HUES6 (cell line): ENCODE measurements at regions not wholly inside any gene's neighbourhood (a gene's known extent, or its start where the extent isn't known, plus 50 kb on each side); places are given as distances from the start of the nearest gene placed in this dataset.

Experiments used
- H3K27ac ChIP-seq: 2 replicates; pipeline ENCODE4 v1.7.0; 2013; ENCODE audit warnings: low read depth, mild to moderate bottlenecking, low read length, inconsistent platforms
- H3K27me3 ChIP-seq: 2 replicates; pipeline ENCODE4 v1.6.1; 2013; ENCODE audit warnings: low read length; ENCODE audit not compliant: control insufficient read depth, insufficient read depth
- H3K36me3 ChIP-seq: 2 replicates; pipeline ENCODE4 v1.6.1; 2013; ENCODE audit warnings: low read length; ENCODE audit not compliant: control insufficient read depth, insufficient read depth
- H3K4me1 ChIP-seq: 2 replicates; pipeline ENCODE4 v1.6.1; 2013; ENCODE audit warnings: low read length; ENCODE audit not compliant: control insufficient read depth, insufficient read depth
- H3K4me3 ChIP-seq: 2 replicates; pipeline ENCODE4 v1.5.1; 2013; ENCODE audit warnings: low read depth, low read length
- H3K9ac ChIP-seq: one replicate; pipeline ENCODE4 v1.6.1; 2013; ENCODE audit warnings: mild to moderate bottlenecking, low read length
- H3K9me3 ChIP-seq: 2 replicates; pipeline ENCODE4 v1.6.1; 2013; ENCODE audit warnings: low read depth, low read length; ENCODE audit not compliant: control insufficient read depth, insufficient read depth

DNA sequence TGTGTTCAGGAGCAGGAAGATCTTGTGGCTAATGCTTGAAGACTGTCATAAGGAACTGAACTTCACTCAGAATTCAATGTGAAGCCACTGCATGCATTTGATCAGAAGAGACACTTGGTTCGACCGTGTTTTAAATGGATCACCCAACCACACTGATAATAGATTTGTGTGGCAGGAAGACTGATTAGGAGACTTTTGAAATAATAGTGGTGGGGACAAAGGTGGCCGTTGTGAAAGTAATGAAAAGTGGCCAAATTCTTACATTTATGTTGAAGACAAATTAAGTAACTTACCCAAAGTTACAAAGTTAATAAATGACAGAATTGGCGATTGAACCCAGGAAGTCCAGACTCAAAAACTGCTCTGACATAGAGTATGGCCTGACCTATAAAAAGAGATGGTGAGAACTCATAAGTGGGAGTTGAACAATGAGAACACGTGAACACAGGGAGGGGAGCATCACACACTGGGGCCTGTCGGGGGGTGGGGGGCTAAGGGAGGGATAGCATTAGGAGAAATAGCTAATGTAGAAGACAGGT, 286.9 kb upstream of the DNAJC19 start:
- Histone ChIP-seq H3K4me1 (no peaks in the 10 kb centered on the region), H3K4me3 (no peak overlapping the region), H3K36me3 (no peaks in the 10 kb centered on the region), H3K9ac (no peak overlapping the region), H3K27ac (no peak overlapping the region), H3K9me3 (no peaks in the 10 kb centered on the region), H3K27me3 (no peaks in the 10 kb centered on the region)

GRCh38 chr3:181274025-181274424, 284.5 kb upstream of the DNAJC19 start:
- no peaks in the 10 kb centered on the region for H3K27me3 ChIP-seq

DNA sequence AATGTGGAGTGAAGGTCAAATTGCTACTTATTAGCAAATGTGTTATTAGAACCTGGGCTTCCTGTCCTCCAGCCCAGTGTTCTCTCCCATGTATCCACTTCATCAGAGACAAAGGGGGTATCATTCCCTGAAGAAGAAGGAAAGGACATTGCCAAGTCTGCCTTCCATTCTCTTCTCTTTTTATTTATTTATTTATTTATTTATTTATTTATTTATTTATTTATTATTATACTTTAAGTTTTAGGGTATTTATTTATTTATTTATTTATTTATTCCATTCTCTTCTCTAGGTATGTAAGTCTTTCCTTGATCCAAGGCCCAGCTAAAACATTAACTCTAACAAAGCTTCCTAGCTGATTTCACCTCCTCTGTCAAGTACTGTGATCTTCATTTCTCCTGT, 277.8 kb upstream of the DNAJC19 start:
- Histone ChIP-seq H3K9me3 (no peaks in the 10 kb centered on the region), H3K27ac (no peak overlapping the region), H3K4me3 (no peak overlapping the region), H3K9ac (no peak overlapping the region), H3K27me3 (no peaks in the 10 kb centered on the region), H3K4me1 (no peaks in the 10 kb centered on the region), H3K36me3 (no peaks in the 10 kb centered on the region)

More at GRCh38 chr3:181274025-181274424, 284.5 kb upstream of the DNAJC19 start:
- Histone ChIP-seq H3K4me3 (no peak overlapping the region), H3K4me1 (no peaks in the 10 kb centered on the region), H3K36me3 (no peaks in the 10 kb centered on the region), H3K9me3 (no peaks in the 10 kb centered on the region), H3K9ac (no peak overlapping the region), H3K27ac (no peak overlapping the region)

GRCh38 chr3:181265750-181266333, 276.3 kb upstream of the DNAJC19 start:
- Histone ChIP-seq H3K9ac (no peak overlapping the region), H3K27me3 (no peaks in the 10 kb centered on the region), H3K9me3 (no peaks in the 10 kb centered on the region), H3K27ac (no peak overlapping the region), H3K4me1 (no peaks in the 10 kb centered on the region), H3K4me3 (no peak overlapping the region), H3K36me3 (no peaks in the 10 kb centered on the region)

GRCh38 chr3:181264486-181264885, 274.9 kb upstream of the DNAJC19 start:
- no peaks in the 10 kb centered on the region for H3K4me1 ChIP-seq

DNA sequence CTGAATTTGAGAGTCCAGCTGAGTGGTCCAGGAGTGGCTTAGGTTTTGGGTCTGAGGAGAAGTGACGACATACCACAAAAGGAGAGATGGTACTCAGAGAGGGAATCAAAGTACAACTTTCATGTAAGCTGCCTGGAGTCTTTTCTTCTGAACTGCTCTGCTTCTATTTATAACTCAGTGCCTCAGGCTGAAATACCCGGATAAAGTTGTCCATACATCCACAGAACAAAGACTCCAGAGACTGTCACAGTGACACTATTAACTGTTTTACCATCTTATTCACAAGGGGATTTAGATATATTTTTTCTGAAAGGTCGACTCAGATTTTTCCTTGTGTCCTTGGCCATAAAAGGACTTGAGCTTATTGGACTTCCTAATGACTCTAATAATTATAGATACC, 264.3 kb upstream of the DNAJC19 start:
- Histone ChIP-seq H3K9ac (no peak overlapping the region), H3K27ac (no peak overlapping the region), H3K4me1 (peaks cover 4% of the 10 kb centered on the region), H3K4me3 (no peak overlapping the region), H3K9me3 (no peaks in the 10 kb centered on the region), H3K36me3 (no peaks in the 10 kb centered on the region), H3K27me3 (no peaks in the 10 kb centered on the region)

More at GRCh38 chr3:181264486-181264885, 274.9 kb upstream of the DNAJC19 start:
- Histone ChIP-seq H3K9me3 (no peaks in the 10 kb centered on the region), H3K4me3 (no peak overlapping the region), H3K27ac (no peak overlapping the region), H3K9ac (no peak overlapping the region), H3K36me3 (no peaks in the 10 kb centered on the region), H3K27me3 (no peaks in the 10 kb centered on the region)

DNA sequence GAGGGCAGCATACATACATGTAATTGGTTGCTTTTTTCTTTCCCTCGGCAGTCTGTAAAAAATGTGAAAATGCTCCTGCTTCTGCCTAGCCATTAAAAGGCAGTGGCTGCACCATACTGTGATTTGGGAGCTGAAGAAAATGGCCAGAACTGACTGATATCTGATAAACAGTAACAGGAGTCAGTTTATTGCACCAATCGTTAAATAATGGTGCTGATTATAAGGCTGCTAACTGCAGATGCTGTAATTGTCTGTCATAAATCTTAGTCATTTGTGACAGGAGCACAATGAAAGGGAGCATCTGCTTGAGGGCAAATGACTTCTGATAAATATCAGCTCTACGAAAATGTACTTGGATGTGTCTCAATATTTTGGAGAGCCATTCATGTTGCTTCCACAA, 263.1 kb upstream of the DNAJC19 start:
- Histone ChIP-seq H3K36me3 (no peaks in the 10 kb centered on the region), H3K9ac (no peak overlapping the region), H3K4me3 (no peak overlapping the region), H3K27me3 (no peaks in the 10 kb centered on the region), H3K9me3 (no peaks in the 10 kb centered on the region), H3K27ac (no peak overlapping the region), H3K4me1 (peaks cover 4% of the 10 kb centered on the region)

DNA sequence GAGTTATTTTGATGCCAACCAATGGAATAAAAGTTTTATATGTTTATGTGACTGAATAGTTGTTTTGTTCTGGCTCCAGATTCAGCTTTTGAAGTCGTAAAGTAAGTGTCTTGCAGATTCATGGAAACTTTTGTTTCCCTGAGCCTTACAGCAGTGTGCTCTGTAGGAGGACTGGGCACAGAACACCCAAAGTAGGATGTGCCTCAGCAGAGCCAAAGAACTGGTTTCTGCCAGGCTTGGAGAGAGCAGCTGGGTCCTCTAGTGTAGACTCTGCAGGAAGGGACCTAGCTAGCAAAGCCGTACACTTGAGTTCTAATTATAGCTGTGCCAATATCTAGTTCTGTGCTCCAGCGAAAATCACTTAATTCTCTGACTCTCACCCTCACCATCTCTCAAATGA, 261.2 kb upstream of the DNAJC19 start:
- Histone ChIP-seq H3K9me3 (no peaks in the 10 kb centered on the region), H3K27ac (no peak overlapping the region), H3K27me3 (no peaks in the 10 kb centered on the region), H3K4me3 (no peak overlapping the region), H3K9ac (no peak overlapping the region), H3K4me1 (peaks cover 4% of the 10 kb centered on the region), H3K36me3 (no peaks in the 10 kb centered on the region)

- no peaks in the 10 kb centered on the region for H3K27me3 ChIP-seq
- H3K4me1 ChIP-seq, result no peaks in the 10 kb centered on the region
- no peaks in the 10 kb centered on the region for H3K9me3 ChIP-seq
- H3K27ac ChIP-seq, result no peak overlapping the region
- no peaks in the 10 kb centered on the region for H3K36me3 ChIP-seq
- no peak overlapping the region for H3K9ac ChIP-seq
- H3K4me3 ChIP-seq, result no peak overlapping the region
Measured at GRCh38 chr3:181239441-181239840, 249.9 kb upstream of the DNAJC19 start.

GRCh38 chr3:181230258-181230657, 240.7 kb upstream of the DNAJC19 start:
- H3K4me3 ChIP-seq, result no peak overlapping the region
- no peaks in the 10 kb centered on the region for H3K4me1 ChIP-seq
- no peaks in the 10 kb centered on the region for H3K9me3 ChIP-seq
- no peak overlapping the region for H3K9ac ChIP-seq
- no peaks in the 10 kb centered on the region for H3K36me3 ChIP-seq
- no peaks in the 10 kb centered on the region for H3K27me3 ChIP-seq
- H3K27ac ChIP-seq, result no peak overlapping the region

- H3K4me3 ChIP-seq, result no peak overlapping the region
- no peaks in the 10 kb centered on the region for H3K9me3 ChIP-seq
- no peak overlapping the region for H3K27ac ChIP-seq
- no peaks in the 10 kb centered on the region for H3K36me3 ChIP-seq
- no peak overlapping the region for H3K9ac ChIP-seq
- H3K4me1 ChIP-seq, result no peaks in the 10 kb centered on the region
- H3K27me3 ChIP-seq, result no peaks in the 10 kb centered on the region
Measured at GRCh38 chr3:181213347-181213746, 223.8 kb upstream of the DNAJC19 start.
